K562 (cell line): ENCODE measurements at regions not wholly inside any gene's neighbourhood (a gene's known extent, or its start where the extent isn't known, plus 50 kb on each side); places are given as distances from the start of the nearest gene placed in this dataset.

Experiments
- ATAC-seq: fragments of 200-7000 bp; cut with Tn5 transposase; 3 replicates; pipeline ENCODE4 v1.9.1; 2020; ENCODE audit warnings: moderate library complexity
- BruUV-seq: library from RNA; stranded (reverse); fragments of 400-500 nt; replicated peaks from 2 replicates; lab custom pipeline; 2021; lab: Mats Ljungman, UMichigan
- CTCF ChIA-PET: fragments of 300-600 bp; formaldehyde crosslinking; extraction: SDS; loops from one replicate; lab custom pipeline; 2021; ENCODE audit warnings: low intra/inter-chr PET ratio; lab: Yijun Ruan, JAX
- POLR2A ChIA-PET: fragments of 300-600, 350-650 bp; sonication (Branson Sonifier 250); formaldehyde crosslinking; extraction: SDS; loops from one replicate; lab custom pipeline; 2021; ENCODE audit warnings: antibody characterized with exemption, inconsistent platforms; lab: Yijun Ruan, JAX
- DNase-seq, 4 experiments: peaks; one replicate each; pipeline versions ENCODE4 v3.0.0 to v3.0.0-alpha.2; 2011 to 2018; ENCODE audit warnings: low spot score in 3 of 4, mixed read lengths in 3 of 4; ENCODE audit errors: extremely low read depth in 1 of 4
- FAIRE-seq: peaks from 2 replicates; lab custom pipeline; 2011; peaks lifted over from hg19 to GRCh38; lab: Jason Lieb, UNC
- H2AFZ ChIP-seq: 2 replicates; pipeline ENCODE4 v1.6.0; 2011; ENCODE audit warnings: low read depth, low read length, control low read depth, inconsistent platforms
- H3K27ac ChIP-seq: fragments of 200-600 bp; 3 replicates; pipeline ENCODE4 v1.8.0; 2011; ENCODE audit warnings: low read depth, mild to moderate bottlenecking, control low read depth, inconsistent platforms, low read length, moderate library complexity, mixed read lengths; ENCODE audit errors: extremely low read depth
- H3K27me3 ChIP-seq, 2 experiments: fragments of 300-600 bp in 1 of 2; 2 replicates in 1 of 2; 3 replicates in 1 of 2; pipeline versions ENCODE4 v1.6.0 to v1.8.0; 2011; ENCODE audit warnings: inconsistent platforms in 2 of 2, low read length in 2 of 2, mild to moderate bottlenecking in 1 of 2, mixed read lengths in 1 of 2, moderate library complexity in 1 of 2; ENCODE audit not compliant: control insufficient read depth in 2 of 2, insufficient read depth in 2 of 2
- H3K36me3 ChIP-seq: fragments of 300-600 bp; 3 replicates; pipeline ENCODE4 v1.8.0; 2011; ENCODE audit warnings: mild to moderate bottlenecking, low read length, inconsistent platforms; ENCODE audit not compliant: control insufficient read depth, insufficient read depth
- H3K4me1 ChIP-seq, 2 experiments: fragments of 200-600 bp in 1 of 2; replicated peaks in 1 of 2; 2 replicates in 1 of 2; 3 replicates in 1 of 2; pipeline versions ENCODE4 v1.5.1 to v1.8.0; 2011; ENCODE audit warnings: inconsistent platforms in 2 of 2, low read length in 2 of 2, mild to moderate bottlenecking in 1 of 2, mixed read lengths in 1 of 2, moderate library complexity in 1 of 2; ENCODE audit not compliant: control insufficient read depth in 2 of 2, insufficient read depth in 2 of 2
- H3K4me2 ChIP-seq: 2 replicates; pipeline ENCODE4 v1.6.1; 2011; ENCODE audit warnings: low read length, control low read depth, inconsistent platforms, mixed read lengths; ENCODE audit not compliant: insufficient read depth
- H3K4me3 ChIP-seq: fragments of 200-600 bp; sonication (generic), shearing (Covaris generic); 2 replicates; pipeline ENCODE4 v1.5.1; 2016; ENCODE audit warnings: control low read depth, inconsistent platforms
- H3K79me2 ChIP-seq: fragments of 200-600 bp; 3 replicates; pipeline ENCODE4 v1.8.0; 2011; ENCODE audit warnings: low read length, inconsistent platforms; ENCODE audit not compliant: control insufficient read depth, insufficient read depth
- H3K9ac ChIP-seq, 2 experiments: 2 replicates each; pipeline versions ENCODE4 v1.6.0 to v1.6.1; 2011; ENCODE audit warnings: low read depth in 2 of 2, low read length in 2 of 2, control low read depth in 1 of 2, inconsistent platforms in 1 of 2, mild to moderate bottlenecking in 1 of 2, mixed read lengths in 1 of 2; ENCODE audit not compliant: insufficient read depth in 1 of 2
- H3K9me1 ChIP-seq: one replicate; pipeline ENCODE4 v1.6.0; 2011; ENCODE audit warnings: inconsistent platforms, mild to moderate bottlenecking, low read length, moderate library complexity; ENCODE audit not compliant: control insufficient read depth, insufficient read depth
- H3K9me3 ChIP-seq: replicated peaks from 2 replicates; pipeline ENCODE4 v1.5.1; 2011; ENCODE audit warnings: low read depth, low read length, inconsistent platforms; ENCODE audit not compliant: control insufficient read depth, insufficient read depth
- H4K20me1 ChIP-seq: replicated peaks from 2 replicates; pipeline ENCODE4 v1.6.1; 2011; ENCODE audit warnings: low read length, inconsistent platforms, mixed read lengths; ENCODE audit not compliant: control insufficient read depth, insufficient read depth
- CEBPB ChIP-seq: fragments of 450-650 bp; IDR thresholded peaks from 2 replicates; pipeline ENCODE4 v1.6.1; 2016; ENCODE audit warnings: missing genetic modification characterization, missing compliant biosample characterization
- DPF2 ChIP-seq: fragments of 450-650 bp; IDR thresholded peaks from 2 replicates; pipeline ENCODE4 v1.6.1; 2016
- ESRRA ChIP-seq: fragments of 450-650 bp; IDR thresholded peaks from 2 replicates; pipeline ENCODE4 v1.6.1; 2014; ENCODE audit warnings: low read depth, mild to moderate bottlenecking, moderate library complexity, borderline replicate concordance
- EWSR1 ChIP-seq: fragments of 450-650 bp; IDR thresholded peaks from 2 replicates; pipeline ENCODE4 v1.6.1; 2018; ENCODE audit warnings: borderline replicate concordance, mild to moderate bottlenecking, low read depth, moderate library complexity; ENCODE audit not compliant: partially characterized antibody
- HMG20A ChIP-seq: fragments of 450-650 bp; formaldehyde crosslinking; conservative IDR thresholded peaks from 2 replicates; pipeline ENCODE4 v1.4.0; 2020; ENCODE audit warnings: mild to moderate bottlenecking, mixed read lengths
- IFI16 ChIP-seq: fragments of 250-450 bp; sonication (Bioruptor Pico); IDR thresholded peaks from 2 replicates; pipeline ENCODE4 v2.1.2; 2022; ENCODE audit warnings: mild to moderate bottlenecking, inconsistent platforms
- KLF10 ChIP-seq: fragments of 250-450 bp; sonication (Bioruptor Pico); IDR thresholded peaks from 2 replicates; pipeline ENCODE4 v1.6.1; 2021; ENCODE audit warnings: matching md5 sums
- MAFF ChIP-seq: IDR thresholded peaks from 2 replicates; pipeline ENCODE4 v1.6.1; 2012; ENCODE audit warnings: low read length, improper control_type of control experiment
- MCM3 ChIP-seq: fragments of 450-650 bp; IDR thresholded peaks from 2 replicates; pipeline ENCODE4 v1.6.1; 2016
- MYBL2 ChIP-seq, 2 experiments: fragments of 450-650 bp in 1 of 2; sonication (generic) in 1 of 2; formaldehyde crosslinking in 1 of 2; IDR thresholded peaks; 2 replicates each; pipeline versions ENCODE4 v1.6.1 to v1.8.1; 2017 to 2022; ENCODE audit warnings: borderline replicate concordance in 1 of 2, inconsistent platforms in 1 of 2, low read depth in 1 of 2, mild to moderate bottlenecking in 1 of 2, missing genetic modification reagents in 1 of 2, moderate library complexity in 1 of 2
- MYNN ChIP-seq, 2 experiments: sonication (generic); formaldehyde crosslinking in 1 of 2; IDR thresholded peaks; 2 replicates each; pipeline versions ENCODE4 v1.5.0 to v1.6.1; 2016 to 2020; ENCODE audit warnings: antibody characterized with exemption in 1 of 2, missing genetic modification reagents in 1 of 2
- TAF15 ChIP-seq: fragments of 200-400 bp; formaldehyde crosslinking; IDR thresholded peaks from 2 replicates; pipeline ENCODE4 v1.6.1; 2017; ENCODE audit warnings: mild to moderate bottlenecking, low read depth, low read length, moderate library complexity
- TAF7 ChIP-seq: fragments of 450-650 bp; IDR thresholded peaks from 2 replicates; pipeline ENCODE4 v1.6.1; 2016; ENCODE audit warnings: missing genetic modification characterization, missing compliant biosample characterization
- WGBS: fragments of 100-300 bp; shearing (Covaris generic); methylation state at CpG from one replicate; pipeline ENCODE4 v1.1.6; 2016; ENCODE audit warnings: low coverage, mixed read lengths; ENCODE audit not compliant: insufficient coverage; ENCODE audit errors: missing lambda C conversion rate; 5-methylcytosine and 5-hydroxymethylcytosine counted together
- in situ Hi-C: fragments of 300-500 bp; cut with MboI; formaldehyde crosslinking; loops from 4 replicates; pipeline ENCODE4 v1.15.0; 2018; ENCODE audit warnings: inconsistent platforms, mixed read lengths
- intact Hi-C: fragments of 100-400 bp; cut with micrococcal nuclease; formaldehyde crosslinking; loops from 2 replicates; pipeline ENCODE4 v1.14.2; 2022
- TF ChIP-seq, protein P1 (sequence below): sonication (generic); formaldehyde crosslinking; IDR thresholded peaks from 2 replicates; pipeline ENCODE4 v1.8.1; 2023; ENCODE audit warnings: mild to moderate bottlenecking, missing genetic modification reagents

- no peak overlapping the region for H3K27ac ChIP-seq
- no peaks in the 10 kb centered on the region for H3K27me3 ChIP-seq
- H3K9me3 ChIP-seq: no peaks in the 10 kb centered on the region
- 29% methylated on average over 2 of the region's 2 CpGs for WGBS
- no peaks in the 10 kb centered on the region for H4K20me1 ChIP-seq
- ATAC-seq: no peak
- no TSS peak for BruUV-seq
- no peak overlapping the region for H3K9ac ChIP-seq
- H3K4me3 ChIP-seq: no peak overlapping the region
- CTCF ChIA-PET: no interaction called here
- H2AFZ ChIP-seq: no peak overlapping the region
- TF ChIP-seq HMG20A (CRISPR knock-in tag): no peak
- TF ChIP-seq, all 486 proteins: peak for 0
- DNase-seq (no peak), FAIRE-seq (no peak)
- H3K9me1 ChIP-seq: no peaks in the 10 kb centered on the region
- H3K36me3 ChIP-seq: no peaks in the 10 kb centered on the region
- H3K4me1 ChIP-seq: no peaks in the 10 kb centered on the region
- intact Hi-C loops (no loop called here), in situ Hi-C loops (no loop called here)
- H3K79me2 ChIP-seq: no peaks in the 10 kb centered on the region
- POLR2A ChIA-PET: no interaction called here
- no peak overlapping the region for H3K4me2 ChIP-seq
These were observed 373.6 kb downstream of the CDH7 start for GRCh38 chr18:66124394-66124793.

DNA sequence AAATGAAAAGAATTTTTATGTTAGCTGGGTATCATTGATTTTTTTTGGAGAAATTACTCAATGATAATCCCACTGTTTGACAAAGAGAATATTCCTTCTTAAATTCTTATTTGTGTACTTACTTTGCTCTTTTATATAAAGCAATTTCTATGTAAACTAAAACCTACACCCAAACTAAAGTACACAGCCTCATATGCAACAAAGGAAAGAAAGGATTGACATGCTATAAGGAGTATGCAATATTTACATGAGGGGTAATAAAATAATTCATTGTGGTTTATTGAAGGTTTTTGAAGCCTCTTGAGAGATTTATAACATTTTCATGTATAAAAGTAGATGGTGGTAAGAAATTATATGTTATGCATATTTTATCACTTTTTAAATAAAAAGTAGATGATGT is 368.5 kb downstream of the CDH7 start:
- no peak overlapping the region for H3K27ac ChIP-seq
- H3K4me3 ChIP-seq: no peak overlapping the region
- H3K9ac ChIP-seq: no peak overlapping the region
- ATAC-seq (no peak), FAIRE-seq (no peak), DNase-seq (no peak)
- in situ Hi-C loops: no loop called here
- no peak overlapping the region for H2AFZ ChIP-seq
- no peaks in the 10 kb centered on the region for H3K9me3 ChIP-seq
- H4K20me1 ChIP-seq: no peaks in the 10 kb centered on the region
- intact Hi-C loops: no loop called here
- CTCF ChIA-PET: no interaction called here
- no peaks in the 10 kb centered on the region for H3K9me1 ChIP-seq
- no TSS peak for BruUV-seq
- TF ChIP-seq TAF15: no peak
- TF ChIP-seq MYNN (IDR thresholded peaks at IDR 0.05): no peak
- no peak for TF ChIP-seq MYNN (CRISPR knock-in tag; IDR thresholded peaks at IDR 0.05)
- no peak for TF ChIP-seq CEBPB (tag)
- TF ChIP-seq MAFF: no peak
- TF ChIP-seq TAF7: no peak
- no peak for TF ChIP-seq EWSR1
- TF ChIP-seq MYBL2 (IDR thresholded peaks at IDR 0.05; ENCODE audit: low read depth): no peak
- TF ChIP-seq MYBL2 (CRISPR knock-in tag; IDR thresholded peaks at IDR 0.05; ENCODE audit: borderline replicate concordance): no peak
- TF ChIP-seq MCM3: no peak
- TF ChIP-seq DPF2: no peak
- TF ChIP-seq IFI16 (CRISPR knock-in tag): no peak
- TF ChIP-seq ESRRA: no peak
- no peak for TF ChIP-seq KLF10
- TF ChIP-seq, protein P1, sequence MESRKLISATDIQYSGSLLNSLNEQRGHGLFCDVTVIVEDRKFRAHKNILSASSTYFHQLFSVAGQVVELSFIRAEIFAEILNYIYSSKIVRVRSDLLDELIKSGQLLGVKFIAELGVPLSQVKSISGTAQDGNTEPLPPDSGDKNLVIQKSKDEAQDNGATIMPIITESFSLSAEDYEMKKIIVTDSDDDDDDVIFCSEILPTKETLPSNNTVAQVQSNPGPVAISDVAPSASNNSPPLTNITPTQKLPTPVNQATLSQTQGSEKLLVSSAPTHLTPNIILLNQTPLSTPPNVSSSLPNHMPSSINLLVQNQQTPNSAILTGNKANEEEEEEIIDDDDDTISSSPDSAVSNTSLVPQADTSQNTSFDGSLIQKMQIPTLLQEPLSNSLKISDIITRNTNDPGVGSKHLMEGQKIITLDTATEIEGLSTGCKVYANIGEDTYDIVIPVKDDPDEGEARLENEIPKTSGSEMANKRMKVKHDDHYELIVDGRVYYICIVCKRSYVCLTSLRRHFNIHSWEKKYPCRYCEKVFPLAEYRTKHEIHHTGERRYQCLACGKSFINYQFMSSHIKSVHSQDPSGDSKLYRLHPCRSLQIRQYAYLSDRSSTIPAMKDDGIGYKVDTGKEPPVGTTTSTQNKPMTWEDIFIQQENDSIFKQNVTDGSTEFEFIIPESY: no peak
- POLR2A ChIA-PET: no interaction called here
- no peak overlapping the region for H3K4me2 ChIP-seq
- H3K79me2 ChIP-seq: no peaks in the 10 kb centered on the region
- no peaks in the 10 kb centered on the region for H3K27me3 ChIP-seq
- no peaks in the 10 kb centered on the region for H3K36me3 ChIP-seq
- H3K4me1 ChIP-seq: no peaks in the 10 kb centered on the region
